ENCODE measurements at regions not wholly inside any gene's neighbourhood (a gene's known extent, or its start where the extent isn't known, plus 50 kb on each side); places are given as distances from the start of the nearest gene placed in this dataset.

DNA sequence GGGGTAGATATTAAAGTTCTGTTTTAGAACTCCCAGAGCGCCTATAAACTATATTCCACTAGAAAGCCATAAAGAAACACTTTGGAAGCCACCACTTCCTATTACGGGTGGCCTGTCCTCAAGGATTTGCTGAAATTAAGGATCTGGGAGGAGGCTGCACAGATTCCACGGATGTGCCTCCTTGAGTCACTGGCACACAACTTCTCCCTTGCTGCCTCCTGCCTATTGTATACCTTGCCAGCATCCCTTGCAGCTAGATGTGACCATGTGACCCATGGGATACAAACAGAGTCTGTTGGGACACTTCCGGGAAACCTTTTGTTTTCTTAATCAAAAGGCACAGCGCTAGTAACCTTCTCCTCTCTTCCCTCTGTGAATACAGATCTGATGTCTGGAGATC, 263.0 kb downstream of the C16orf95 start:
- TF ChIP-seq, protein P1, sequence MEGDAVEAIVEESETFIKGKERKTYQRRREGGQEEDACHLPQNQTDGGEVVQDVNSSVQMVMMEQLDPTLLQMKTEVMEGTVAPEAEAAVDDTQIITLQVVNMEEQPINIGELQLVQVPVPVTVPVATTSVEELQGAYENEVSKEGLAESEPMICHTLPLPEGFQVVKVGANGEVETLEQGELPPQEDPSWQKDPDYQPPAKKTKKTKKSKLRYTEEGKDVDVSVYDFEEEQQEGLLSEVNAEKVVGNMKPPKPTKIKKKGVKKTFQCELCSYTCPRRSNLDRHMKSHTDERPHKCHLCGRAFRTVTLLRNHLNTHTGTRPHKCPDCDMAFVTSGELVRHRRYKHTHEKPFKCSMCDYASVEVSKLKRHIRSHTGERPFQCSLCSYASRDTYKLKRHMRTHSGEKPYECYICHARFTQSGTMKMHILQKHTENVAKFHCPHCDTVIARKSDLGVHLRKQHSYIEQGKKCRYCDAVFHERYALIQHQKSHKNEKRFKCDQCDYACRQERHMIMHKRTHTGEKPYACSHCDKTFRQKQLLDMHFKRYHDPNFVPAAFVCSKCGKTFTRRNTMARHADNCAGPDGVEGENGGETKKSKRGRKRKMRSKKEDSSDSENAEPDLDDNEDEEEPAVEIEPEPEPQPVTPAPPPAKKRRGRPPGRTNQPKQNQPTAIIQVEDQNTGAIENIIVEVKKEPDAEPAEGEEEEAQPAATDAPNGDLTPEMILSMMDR (IDR thresholded peaks at IDR 0.05) = no peak
- TF ChIP-seq POLR2A (IDR thresholded peaks at IDR 0.05) (no peak), EP300 (IDR thresholded peaks at IDR 0.05) (no peak)

Data from ovary (tissue), 3 donors.